ENCODE measurements at regions not wholly inside any gene's neighbourhood (a gene's known extent, or its start where the extent isn't known, plus 50 kb on each side); places are given as distances from the start of the nearest gene placed in this dataset.

DNA sequence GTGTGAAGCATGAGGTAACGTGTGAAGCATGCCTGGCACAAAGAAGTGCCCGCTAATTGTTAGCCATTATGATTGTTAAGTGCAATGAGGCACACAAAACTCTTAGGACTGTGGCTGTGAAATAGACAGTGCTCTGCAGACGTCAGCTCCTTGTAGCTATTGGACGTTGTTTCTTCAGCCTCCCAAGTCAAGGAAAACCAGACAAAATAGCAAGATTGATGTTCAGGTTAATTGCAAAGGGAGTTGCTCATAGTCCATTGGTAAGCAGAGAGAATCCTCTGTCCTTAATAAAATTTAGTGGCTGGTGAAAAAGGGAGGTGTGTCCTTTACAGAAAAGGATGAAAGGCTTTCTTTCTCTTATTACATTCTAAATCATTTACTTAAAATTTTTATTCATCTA, 54.6 kb upstream of the MBP start:
- no peak overlapping the region for H2BK15ac ChIP-seq (ENCODE audit: low read length)
- H2AFZ ChIP-seq (ENCODE audit: low read length): no peak overlapping the region
- no CpG with 5 or more reads among the region's 4 CpGs for WGBS, 2 donors (ENCODE audit: extremely low coverage in 2 of 2, insufficient read length in 2 of 2, insufficient replicate concordance in 1 of 2)
- H3K36me3 ChIP-seq (replicated peaks in 1 of 2; ENCODE audit: control insufficient read depth in 2 of 2, insufficient read depth in 2 of 2, low read length in 2 of 2): no peaks in the 10 kb centered on the region
- no peak overlapping the region for H2AK5ac ChIP-seq (ENCODE audit: low read depth, low read length)
- H2BK5ac ChIP-seq (ENCODE audit: low read length): no peak overlapping the region
- H4K91ac ChIP-seq (ENCODE audit: low read depth, low read length, poor library complexity): no peak overlapping the region
- H3K4me3 ChIP-seq (ENCODE audit: low read length in 2 of 2): no peak overlapping the region
- H3K9me3 ChIP-seq (replicated peaks in 1 of 2; ENCODE audit: control insufficient read depth in 2 of 2, insufficient read depth in 1 of 2, low read depth in 1 of 2, low read length in 2 of 2): no peaks in the 10 kb centered on the region
- no peak for DNase-seq (ENCODE audit: low spot score)
- no peak overlapping the region for H3K14ac ChIP-seq (ENCODE audit: low read length)
- H2BK12ac ChIP-seq (ENCODE audit: low read length): no peak overlapping the region
- H3K18ac ChIP-seq (ENCODE audit: low read length): no peak overlapping the region
- no peaks in the 10 kb centered on the region for H3K79me1 ChIP-seq (ENCODE audit: low read depth, low read length)
- H3K4me2 ChIP-seq (ENCODE audit: insufficient read depth, low read length, poor library complexity, severe bottlenecking): no peak overlapping the region
- H3K9ac ChIP-seq (ENCODE audit: low read depth, low read length, poor library complexity): no peak overlapping the region
- no peak overlapping the region for H3K4ac ChIP-seq (ENCODE audit: low read length)
- no peak overlapping the region for H3K23ac ChIP-seq (ENCODE audit: low read depth, low read length, poor library complexity)
- no peak overlapping the region for H2BK120ac ChIP-seq (ENCODE audit: low read depth, low read length)
- no peaks in the 10 kb centered on the region for H3K4me1 ChIP-seq (ENCODE audit: control insufficient read depth in 2 of 2, insufficient read depth in 1 of 2, low read depth in 1 of 2, low read length in 2 of 2)
- no peak overlapping the region for H4K8ac ChIP-seq (ENCODE audit: low read depth, low read length)
- H3K27ac ChIP-seq (replicated peaks; ENCODE audit: low read length): no peak overlapping the region
- no peaks in the 10 kb centered on the region for H3K27me3 ChIP-seq (ENCODE audit: control insufficient read depth in 3 of 3, insufficient read depth in 3 of 3, low read depth in 1 of 3, low read length in 3 of 3)

DNA sequence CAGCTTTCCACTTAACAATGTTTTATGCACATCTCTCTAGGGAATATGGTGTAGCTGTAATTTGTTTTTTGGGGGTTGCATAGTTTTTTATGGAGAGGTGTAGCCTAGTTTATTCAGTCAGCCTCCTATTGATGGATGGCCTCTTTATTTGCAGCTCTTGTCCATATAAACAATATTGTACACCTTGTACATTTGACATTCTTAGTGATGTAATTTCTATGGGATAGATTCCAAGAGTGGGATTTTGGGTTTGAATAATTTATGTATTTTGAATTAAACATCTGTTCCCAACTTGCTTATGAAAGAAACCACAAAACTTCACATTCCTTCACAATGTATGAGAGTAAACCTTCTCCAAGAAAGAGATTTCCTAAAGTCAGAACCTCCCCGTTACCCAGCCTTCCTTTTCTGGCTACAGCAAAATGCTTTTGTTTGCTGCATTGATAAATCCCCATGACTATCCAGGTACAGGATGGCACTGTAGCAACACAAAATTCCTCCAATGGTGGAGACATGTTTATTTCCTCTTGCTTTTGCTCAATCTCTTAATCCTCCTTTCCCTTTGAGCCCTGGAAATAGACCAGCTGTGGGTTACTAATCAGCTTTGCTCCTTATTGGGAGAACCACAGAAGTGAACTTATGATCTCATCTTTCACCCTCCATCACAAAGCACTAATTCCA, 58.4 kb upstream of the GALR1 start:
- Histone ChIP-seq H3K9ac (ENCODE audit: low read depth, low read length, poor library complexity) (no peak overlapping the region), H3K23ac (ENCODE audit: low read depth, low read length, poor library complexity) (no peak overlapping the region), H3K27me3 (ENCODE audit: control insufficient read depth in 3 of 3, insufficient read depth in 3 of 3, low read depth in 1 of 3, low read length in 3 of 3) (no peaks in the 10 kb centered on the region), H2BK120ac (ENCODE audit: low read depth, low read length) (no peak overlapping the region), H3K9me3 (replicated peaks in 1 of 2; ENCODE audit: control insufficient read depth in 2 of 2, insufficient read depth in 1 of 2, low read depth in 1 of 2, low read length in 2 of 2) (no peaks in the 10 kb centered on the region), H2BK5ac (ENCODE audit: low read length) (no peak overlapping the region), H3K36me3 (replicated peaks in 1 of 2; ENCODE audit: control insufficient read depth in 2 of 2, insufficient read depth in 2 of 2, low read length in 2 of 2) (no peaks in the 10 kb centered on the region), H3K4me1 (ENCODE audit: control insufficient read depth in 2 of 2, insufficient read depth in 1 of 2, low read depth in 1 of 2, low read length in 2 of 2) (no peaks in the 10 kb centered on the region), H2BK15ac (ENCODE audit: low read length) (no peak overlapping the region), H3K27ac (replicated peaks; ENCODE audit: low read length) (no peak overlapping the region), H4K91ac (ENCODE audit: low read depth, low read length, poor library complexity) (no peak overlapping the region), H2AFZ (ENCODE audit: low read length) (no peak overlapping the region), H3K4me2 (ENCODE audit: insufficient read depth, low read length, poor library complexity, severe bottlenecking) (no peak overlapping the region), H3K18ac (ENCODE audit: low read length) (no peak overlapping the region), H4K8ac (ENCODE audit: low read depth, low read length) (no peak overlapping the region), H2AK5ac (ENCODE audit: low read depth, low read length) (no peak overlapping the region), H3K79me1 (ENCODE audit: low read depth, low read length) (no peaks in the 10 kb centered on the region), H3K4ac (ENCODE audit: low read length) (no peak overlapping the region), H3K4me3 (ENCODE audit: low read length in 2 of 2) (no peak overlapping the region), H3K14ac (ENCODE audit: low read length) (no peak overlapping the region), H2BK12ac (ENCODE audit: low read length) (no peak overlapping the region)
- WGBS, 2 donors (ENCODE audit: extremely low coverage in 2 of 2, insufficient read length in 2 of 2, insufficient replicate concordance in 1 of 2): no CpG with 5 or more reads among the region's 1 CpG
- no peak for DNase-seq (ENCODE audit: low spot score)

DNA sequence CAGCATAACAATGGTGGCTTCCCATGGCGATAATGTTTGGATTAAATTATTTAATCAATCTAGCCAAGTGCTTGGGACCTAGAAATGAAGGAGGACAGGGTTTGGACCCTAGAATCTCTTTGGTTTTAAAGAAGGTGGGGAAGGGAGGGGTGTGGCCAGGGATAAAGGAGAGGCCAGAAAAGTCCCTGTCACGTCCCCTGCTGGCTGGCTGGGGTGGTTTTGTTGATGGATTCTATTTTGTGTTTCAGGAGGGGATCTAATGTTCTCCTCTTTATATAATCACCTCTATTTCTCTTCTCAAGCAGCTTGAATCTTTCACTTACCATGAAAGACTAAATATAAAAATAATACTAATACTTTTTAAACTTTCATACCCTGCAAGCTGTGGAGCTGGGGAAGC, 52.6 kb upstream of the GALR1 start:
- no peaks in the 10 kb centered on the region for H3K9me3 ChIP-seq (replicated peaks in 1 of 2; ENCODE audit: control insufficient read depth in 2 of 2, insufficient read depth in 1 of 2, low read depth in 1 of 2, low read length in 2 of 2)
- no peak overlapping the region for H3K4me3 ChIP-seq (ENCODE audit: low read length in 2 of 2)
- H3K18ac ChIP-seq (ENCODE audit: low read length): no peak overlapping the region
- H2BK120ac ChIP-seq (ENCODE audit: low read depth, low read length): no peak overlapping the region
- no peak overlapping the region for H3K4me2 ChIP-seq (ENCODE audit: insufficient read depth, low read length, poor library complexity, severe bottlenecking)
- no peaks in the 10 kb centered on the region for H3K79me1 ChIP-seq (ENCODE audit: low read depth, low read length)
- no peak overlapping the region for H4K8ac ChIP-seq (ENCODE audit: low read depth, low read length)
- no peak overlapping the region for H2BK15ac ChIP-seq (ENCODE audit: low read length)
- no peaks in the 10 kb centered on the region for H3K27me3 ChIP-seq (ENCODE audit: control insufficient read depth in 3 of 3, insufficient read depth in 3 of 3, low read depth in 1 of 3, low read length in 3 of 3)
- no peak overlapping the region for H2BK12ac ChIP-seq (ENCODE audit: low read length)
- H3K9ac ChIP-seq (ENCODE audit: low read depth, low read length, poor library complexity): no peak overlapping the region
- no peak overlapping the region for H2AK5ac ChIP-seq (ENCODE audit: low read depth, low read length)
- H3K27ac ChIP-seq (replicated peaks; ENCODE audit: low read length): no peak overlapping the region
- H2BK5ac ChIP-seq (ENCODE audit: low read length): no peak overlapping the region
- no CpG with 5 or more reads among the region's 2 CpGs for WGBS, 2 donors (ENCODE audit: extremely low coverage in 2 of 2, insufficient read length in 2 of 2, insufficient replicate concordance in 1 of 2)
- no peaks in the 10 kb centered on the region for H3K4me1 ChIP-seq (ENCODE audit: control insufficient read depth in 2 of 2, insufficient read depth in 1 of 2, low read depth in 1 of 2, low read length in 2 of 2)
- H4K91ac ChIP-seq (ENCODE audit: low read depth, low read length, poor library complexity): no peak overlapping the region
- no peak overlapping the region for H3K23ac ChIP-seq (ENCODE audit: low read depth, low read length, poor library complexity)
- DNase-seq (ENCODE audit: low spot score): no peak
- no peak overlapping the region for H2AFZ ChIP-seq (ENCODE audit: low read length)
- H3K36me3 ChIP-seq (replicated peaks in 1 of 2; ENCODE audit: control insufficient read depth in 2 of 2, insufficient read depth in 2 of 2, low read length in 2 of 2): no peaks in the 10 kb centered on the region
- no peak overlapping the region for H3K14ac ChIP-seq (ENCODE audit: low read length)
- H3K4ac ChIP-seq (ENCODE audit: low read length): no peak overlapping the region

DNA sequence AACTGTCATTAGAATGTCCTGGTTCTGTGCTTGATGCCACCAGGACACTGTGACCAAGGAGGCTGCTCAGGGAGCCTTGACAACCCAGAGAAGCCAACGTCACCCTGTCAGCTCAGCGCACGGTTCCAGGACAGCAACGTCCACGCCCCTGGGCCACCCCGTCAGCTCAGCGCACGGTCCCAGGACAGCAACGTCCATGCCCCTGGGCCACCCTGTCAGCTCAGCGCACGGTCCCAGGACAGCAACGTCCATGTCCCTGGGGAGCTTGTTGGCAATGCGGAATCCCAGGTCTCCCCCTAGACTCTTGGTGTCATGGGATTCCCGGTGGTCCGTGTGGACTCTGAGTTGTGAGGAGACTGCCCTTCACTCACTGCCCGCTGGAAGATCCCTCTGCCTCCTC, 51.0 kb upstream of the GALR1 start:
- H2BK5ac ChIP-seq (ENCODE audit: low read length): no peak overlapping the region
- no peaks in the 10 kb centered on the region for H3K79me1 ChIP-seq (ENCODE audit: low read depth, low read length)
- no peak overlapping the region for H2BK120ac ChIP-seq (ENCODE audit: low read depth, low read length)
- H3K4ac ChIP-seq (ENCODE audit: low read length): no peak overlapping the region
- H3K23ac ChIP-seq (ENCODE audit: low read depth, low read length, poor library complexity): no peak overlapping the region
- H4K8ac ChIP-seq (ENCODE audit: low read depth, low read length): no peak overlapping the region
- no peak overlapping the region for H2BK12ac ChIP-seq (ENCODE audit: low read length)
- no peaks in the 10 kb centered on the region for H3K9me3 ChIP-seq (replicated peaks in 1 of 2; ENCODE audit: control insufficient read depth in 2 of 2, insufficient read depth in 1 of 2, low read depth in 1 of 2, low read length in 2 of 2)
- no peaks in the 10 kb centered on the region for H3K27me3 ChIP-seq (ENCODE audit: control insufficient read depth in 3 of 3, insufficient read depth in 3 of 3, low read depth in 1 of 3, low read length in 3 of 3)
- no peak overlapping the region for H4K91ac ChIP-seq (ENCODE audit: low read depth, low read length, poor library complexity)
- H2AFZ ChIP-seq (ENCODE audit: low read length): no peak overlapping the region
- peak overlapping the region; percentile 88 for H3K18ac ChIP-seq (ENCODE audit: low read length)
- H2BK15ac ChIP-seq (ENCODE audit: low read length): no peak overlapping the region
- no peak overlapping the region for H3K14ac ChIP-seq (ENCODE audit: low read length)
- no peak overlapping the region for H2AK5ac ChIP-seq (ENCODE audit: low read depth, low read length)
- H3K4me1 ChIP-seq (ENCODE audit: control insufficient read depth in 2 of 2, insufficient read depth in 1 of 2, low read depth in 1 of 2, low read length in 2 of 2): no peaks in the 10 kb centered on the region
- H3K4me2 ChIP-seq (ENCODE audit: insufficient read depth, low read length, poor library complexity, severe bottlenecking): no peak overlapping the region
- DNase-seq (ENCODE audit: low spot score): no peak
- peak overlapping the region in 1 of 2 donors; percentile 11 for H3K4me3 ChIP-seq (ENCODE audit: low read length in 2 of 2)
- no peak overlapping the region for H3K27ac ChIP-seq (replicated peaks; ENCODE audit: low read length)
- no CpG with 5 or more reads among the region's 16 CpGs for WGBS, 2 donors (ENCODE audit: extremely low coverage in 2 of 2, insufficient read length in 2 of 2, insufficient replicate concordance in 1 of 2)
- no peak overlapping the region for H3K9ac ChIP-seq (ENCODE audit: low read depth, low read length, poor library complexity)
- H3K36me3 ChIP-seq (replicated peaks in 1 of 2; ENCODE audit: control insufficient read depth in 2 of 2, insufficient read depth in 2 of 2, low read length in 2 of 2): no peaks in the 10 kb centered on the region
